Ishikawa (cell line): ENCODE measurements at regions not wholly inside any gene's neighbourhood (a gene's known extent, or its start where the extent isn't known, plus 50 kb on each side); places are given as distances from the start of the nearest gene placed in this dataset.

ENCODE experiments used
- TAF1 ChIP-seq: IDR thresholded peaks from 2 replicates; pipeline ENCODE4 v1.6.1; 2012; ENCODE audit warnings: low read depth, mild to moderate bottlenecking
- USF1 ChIP-seq: IDR thresholded peaks from 2 replicates; pipeline ENCODE4 v1.6.1; 2012

GRCh38 chr4:149294601-149295000 lies 521.0 kb downstream of the IQCM start:
- TF ChIP-seq USF1 = no peak
- no peak for TF ChIP-seq TAF1
